GM19397 (cell line): ENCODE measurements at regions not wholly inside any gene's neighbourhood (a gene's known extent, or its start where the extent isn't known, plus 50 kb on each side); places are given as distances from the start of the nearest gene placed in this dataset.
A peak's percentile ranks its signal among the peaks of the same experiment; 100 is the strongest.
"Not testable (repeated sequence)": the region's sequence is repeated elsewhere in the genome, so short reads cannot be mapped to it uniquely, and the experiment has no call there.

ENCODE experiments used
- ATAC-seq: cut with Tn5 transposase; IDR thresholded peaks from one replicate; pipeline ENCODE4 v1.9.1; 2021; ENCODE audit warnings: mild to moderate bottlenecking, moderate library complexity; ENCODE audit not compliant: unreplicated experiment

DNA sequence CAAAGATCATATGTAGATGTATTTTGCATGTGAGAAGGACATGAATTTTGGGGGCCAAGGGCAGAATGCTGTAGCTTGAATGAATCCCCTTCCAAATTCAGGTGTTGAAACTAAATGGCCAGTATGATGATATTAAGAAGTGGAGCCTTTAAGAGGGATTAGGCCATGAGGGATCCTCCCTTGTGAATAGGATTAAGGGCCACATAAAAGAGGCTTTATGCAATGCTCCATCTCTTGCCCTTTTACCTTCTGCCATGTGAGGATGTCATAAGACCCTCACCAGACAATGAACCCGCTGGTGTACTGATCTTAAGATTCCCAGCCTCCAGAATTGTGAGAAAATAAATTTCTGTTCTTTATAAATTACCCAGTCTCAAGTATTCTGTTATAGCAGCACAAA is 206.1 kb downstream of the YTHDC2 start:
- no peak for ATAC-seq

DNA sequence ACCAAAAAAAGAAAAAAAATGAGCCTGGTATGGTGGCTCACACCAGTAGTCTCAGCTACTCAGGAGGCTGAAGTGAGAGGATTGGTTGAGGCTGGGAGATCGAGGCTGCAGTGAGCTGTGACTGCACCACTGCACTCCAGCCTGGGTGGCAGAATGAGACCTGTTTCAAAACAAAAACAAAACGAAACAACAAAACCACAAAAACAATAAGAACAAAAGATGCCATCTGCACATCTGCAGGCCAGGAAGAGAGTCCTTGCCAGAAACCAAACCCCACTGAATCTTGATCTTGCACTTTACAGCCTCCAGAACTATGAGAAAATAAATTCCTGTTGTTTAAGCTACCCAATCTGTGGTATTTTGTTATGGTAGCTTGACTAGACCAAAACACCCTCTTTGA is 207.7 kb downstream of the YTHDC2 start:
- no peak for ATAC-seq

DNA sequence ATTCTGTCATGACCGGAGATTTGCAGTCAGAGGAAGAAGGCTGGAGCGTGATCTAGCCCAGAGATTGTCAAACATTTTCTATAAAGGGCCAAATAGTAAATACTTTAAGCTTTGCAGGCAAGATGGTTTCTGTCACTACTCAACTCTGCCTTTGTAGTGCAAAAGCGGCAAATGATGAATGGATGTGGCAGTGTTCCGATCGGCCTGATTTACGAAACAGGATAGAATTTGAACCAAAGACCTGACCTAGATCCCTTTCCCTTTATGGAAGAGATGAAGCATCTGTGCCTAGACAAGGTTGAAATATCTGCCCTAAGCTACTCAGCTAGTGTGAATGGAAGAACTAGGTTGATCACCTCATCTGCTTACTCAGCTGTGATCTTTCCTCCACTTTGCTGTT is 209.5 kb downstream of the YTHDC2 start:
- no peak for ATAC-seq

DNA sequence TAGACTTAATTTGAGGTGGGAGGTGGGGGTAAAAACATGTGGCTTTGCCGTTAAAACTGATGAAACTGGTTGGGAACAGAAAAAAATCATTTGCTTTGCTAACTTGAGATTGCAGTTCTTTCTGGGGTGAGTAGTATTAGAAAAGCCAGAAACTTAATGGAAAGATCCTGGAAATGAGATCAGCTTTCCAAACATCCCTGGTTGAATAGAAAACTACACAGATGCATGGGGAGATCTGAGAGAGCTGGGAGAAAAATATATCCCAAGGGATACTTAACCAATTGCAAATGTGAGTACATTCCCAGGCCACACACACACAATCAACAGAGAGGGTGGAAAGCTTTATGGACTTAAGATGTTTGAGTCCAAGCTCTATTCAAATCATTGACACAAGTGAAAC is 222.3 kb downstream of the YTHDC2 start:
- no peak for ATAC-seq

DNA sequence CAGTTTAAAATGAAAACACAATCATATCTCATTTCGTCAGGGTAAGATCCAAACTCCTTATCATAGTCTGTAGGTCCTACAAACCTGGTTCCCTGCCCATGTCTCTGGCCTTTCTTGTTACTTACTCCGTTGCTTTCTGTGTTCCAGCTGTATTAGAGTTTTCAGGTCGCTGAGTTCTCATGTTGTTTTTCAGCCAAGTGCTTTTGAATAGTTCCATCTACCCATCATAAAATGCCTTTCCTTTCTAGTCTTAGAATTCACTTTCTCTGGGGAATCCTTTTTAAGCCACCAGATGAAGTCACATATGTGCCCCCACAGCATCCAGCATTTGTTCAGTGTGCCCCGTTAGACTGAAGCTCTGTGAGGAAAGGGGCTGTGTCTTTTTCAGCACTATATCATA is 228.7 kb downstream of the YTHDC2 start:
- no peak for ATAC-seq

DNA sequence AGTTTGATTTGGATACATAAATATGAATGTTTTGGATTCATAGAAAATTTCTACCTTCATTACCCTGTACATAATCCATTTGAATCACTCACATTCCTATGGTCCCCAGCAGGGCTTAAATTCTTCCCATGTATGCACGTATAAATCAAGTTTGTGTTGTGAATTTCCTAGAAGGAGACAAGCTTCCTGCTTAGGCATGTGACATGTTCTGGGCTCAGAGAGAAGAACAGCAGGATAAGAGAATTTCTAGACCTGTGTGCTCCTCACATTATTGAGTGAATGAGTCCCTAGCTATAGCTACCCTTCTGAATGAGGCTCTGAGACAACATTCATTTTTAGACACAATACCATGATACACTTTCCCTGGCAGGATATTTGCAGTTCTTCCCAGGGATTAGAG is 229.1 kb downstream of the YTHDC2 start:
- no peak for ATAC-seq

DNA sequence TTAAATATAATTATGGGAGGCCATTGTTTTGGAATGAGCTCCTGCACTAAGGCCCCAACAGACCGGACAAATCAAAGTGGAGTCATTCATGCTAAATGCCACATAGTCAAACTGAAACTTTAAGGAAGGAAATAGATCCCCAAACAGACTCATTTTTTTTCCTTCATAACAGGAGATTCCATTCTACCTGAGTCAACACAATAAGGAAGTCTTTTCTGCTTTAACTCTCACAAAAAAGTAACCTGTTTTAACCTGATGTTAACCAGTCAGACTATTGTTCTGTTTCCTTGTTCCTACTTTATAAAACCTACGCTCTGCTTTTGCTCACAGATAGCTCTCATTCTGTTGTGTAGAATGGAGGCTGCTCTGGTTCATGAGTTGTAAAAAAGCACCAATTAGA is 234.9 kb downstream of the YTHDC2 start:
- no peak for ATAC-seq

DNA sequence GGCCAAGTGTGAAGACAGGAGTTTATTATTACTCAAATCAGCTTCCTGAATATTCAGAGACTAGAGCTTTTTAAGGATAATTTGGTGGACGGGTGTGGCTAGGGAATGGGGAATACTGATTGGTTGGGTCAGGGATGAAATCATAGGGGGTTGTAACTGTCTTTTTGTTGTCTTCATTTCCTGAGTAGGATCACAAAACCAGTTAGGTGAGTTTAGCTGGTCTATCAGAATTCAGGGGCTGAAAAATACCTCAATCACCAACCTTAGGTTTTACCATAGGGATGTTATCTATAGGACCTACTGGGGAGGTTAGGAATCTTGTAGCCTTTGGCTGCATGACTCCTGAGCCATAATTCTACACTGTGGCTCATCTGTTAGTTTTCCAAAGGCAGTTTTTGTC is 235.8 kb downstream of the YTHDC2 start:
- no peak for ATAC-seq

DNA sequence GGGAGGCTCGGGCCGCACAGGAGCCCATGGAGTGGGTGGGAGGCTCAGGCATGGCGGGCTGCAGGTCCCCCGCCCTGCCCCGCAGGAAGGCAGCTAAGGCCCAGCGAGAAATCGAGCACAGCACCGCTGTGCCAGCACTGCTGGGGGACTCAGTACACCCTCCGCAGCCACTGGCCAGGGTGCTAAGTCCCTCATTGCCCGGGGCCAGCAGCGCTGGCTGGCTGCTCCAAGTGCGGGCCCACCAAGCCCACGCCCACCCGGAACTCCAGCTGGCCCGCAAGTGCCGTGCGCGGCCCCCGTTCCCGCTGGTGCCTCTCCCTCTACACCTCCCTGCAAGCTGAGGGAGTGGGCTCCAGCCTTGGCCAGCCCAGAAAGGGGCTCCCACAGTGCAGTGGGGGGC is 239.7 kb downstream of the YTHDC2 start:
- ATAC-seq: not testable (repeated sequence)

DNA sequence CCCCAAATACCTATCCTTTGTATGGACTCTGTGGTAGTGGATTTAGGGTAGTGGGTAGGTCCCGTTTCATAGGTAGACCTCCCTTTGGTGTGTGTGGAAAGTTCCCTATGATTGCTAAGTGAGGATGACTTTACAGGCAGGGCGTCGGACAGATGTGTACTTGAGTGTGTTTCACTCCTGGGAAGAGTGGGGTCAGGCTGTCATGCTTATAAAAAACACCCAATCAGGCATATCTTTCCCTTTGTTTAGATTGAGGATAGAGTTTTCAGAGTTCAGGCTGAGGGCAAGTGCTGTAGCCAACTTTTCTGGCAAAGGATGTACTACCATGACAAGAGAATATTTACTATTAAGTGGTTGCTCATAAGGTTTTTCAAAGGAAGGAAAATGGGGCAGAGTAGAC is 242.0 kb downstream of the YTHDC2 start:
- no peak for ATAC-seq

DNA sequence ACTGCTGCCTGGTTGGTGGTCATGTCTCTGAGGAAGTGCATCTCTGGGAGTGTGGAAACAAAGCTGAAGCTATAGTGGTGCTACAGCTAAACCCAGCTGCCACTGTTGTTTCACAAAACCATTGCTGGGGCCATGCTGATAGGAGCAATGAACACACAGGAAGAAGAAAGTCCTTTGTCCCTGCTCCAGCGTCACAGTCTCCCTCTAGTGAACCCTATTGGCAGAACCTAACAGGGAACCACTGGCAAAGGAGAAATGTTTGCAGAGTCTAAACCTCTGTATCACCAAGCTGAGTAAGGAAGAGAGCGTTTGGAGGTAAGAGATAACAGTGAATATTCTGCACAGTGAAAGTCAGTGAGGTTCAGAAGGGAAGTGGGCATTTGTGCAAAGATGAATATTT is 244.0 kb downstream of the YTHDC2 start:
- no peak for ATAC-seq

DNA sequence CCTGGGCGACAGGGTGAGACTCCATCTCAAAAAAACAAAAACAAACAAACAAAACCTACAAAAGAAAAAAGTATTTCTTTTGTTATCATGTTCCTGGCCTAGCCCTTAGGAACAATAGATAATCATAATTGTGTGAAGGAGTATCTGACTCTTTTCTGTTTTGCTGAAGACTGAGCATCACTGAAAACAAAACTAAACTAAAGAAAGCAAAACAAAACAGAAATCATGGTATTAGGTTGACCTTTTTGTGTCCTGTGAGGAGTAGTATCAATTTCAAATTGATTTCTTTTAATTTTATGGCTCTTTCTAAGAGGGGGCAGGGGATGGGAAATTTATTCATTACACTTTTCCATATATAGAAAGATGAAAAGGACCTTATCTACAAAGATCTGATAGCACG is 246.0 kb downstream of the YTHDC2 start:
- no peak for ATAC-seq

DNA sequence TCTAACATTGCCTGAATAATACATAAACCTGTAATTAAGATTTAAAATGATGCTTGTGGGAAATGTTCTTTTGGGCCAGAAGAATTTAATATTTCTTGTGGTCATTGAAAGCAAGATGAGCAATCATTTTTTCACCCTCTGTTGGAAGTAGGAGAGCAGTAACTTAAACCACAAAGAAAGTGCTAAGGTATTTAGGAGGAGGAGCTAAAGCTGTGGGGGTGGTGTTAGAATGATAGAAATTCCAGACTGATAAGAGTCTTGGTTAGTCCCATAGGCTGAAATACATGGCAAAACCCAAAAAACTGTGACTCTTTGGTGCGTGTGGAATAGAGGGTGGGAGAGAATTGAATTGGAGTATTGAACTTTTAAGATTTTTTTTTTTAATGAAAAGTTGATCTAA is 247.0 kb downstream of the YTHDC2 start:
- no peak for ATAC-seq

DNA sequence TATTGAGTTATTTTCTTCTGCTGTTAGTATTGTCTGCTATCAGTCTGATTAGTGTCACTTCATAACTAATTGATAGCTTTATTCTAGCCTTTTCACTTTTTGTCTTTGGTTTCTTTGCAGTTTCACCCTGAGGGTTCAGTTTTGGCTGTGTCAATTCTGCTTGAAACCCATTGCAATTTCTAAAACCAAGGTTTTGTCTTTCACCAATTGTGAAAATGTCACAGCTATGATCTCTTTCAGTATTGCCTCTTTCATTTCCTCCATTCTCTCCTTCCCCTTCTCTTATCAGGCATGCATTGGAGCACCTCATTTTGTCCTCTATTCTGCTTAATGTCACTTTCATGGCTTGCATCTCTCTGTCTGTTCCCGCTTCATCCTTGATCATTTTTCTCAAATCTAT is 248.1 kb downstream of the YTHDC2 start:
- no peak for ATAC-seq

DNA sequence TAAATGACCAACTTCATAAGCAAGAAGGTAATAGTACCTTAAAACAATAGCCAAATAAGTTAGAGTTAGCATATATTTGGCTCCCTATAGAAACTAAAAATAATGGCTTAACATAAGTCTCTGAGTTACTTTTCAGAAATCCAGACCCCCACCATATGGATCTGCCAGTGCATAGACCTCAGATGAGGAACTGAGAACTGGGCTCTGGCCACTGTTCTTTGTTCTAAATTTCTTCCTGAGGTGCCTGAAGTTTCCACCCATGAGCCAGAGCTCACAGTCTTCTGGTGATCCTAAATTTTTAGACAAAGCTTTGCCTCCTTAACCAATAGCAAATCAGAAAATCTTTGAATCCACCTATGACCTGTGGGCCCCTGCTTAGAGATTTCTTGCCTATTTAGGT is 250.9 kb downstream of the YTHDC2 start:
- no peak for ATAC-seq

DNA sequence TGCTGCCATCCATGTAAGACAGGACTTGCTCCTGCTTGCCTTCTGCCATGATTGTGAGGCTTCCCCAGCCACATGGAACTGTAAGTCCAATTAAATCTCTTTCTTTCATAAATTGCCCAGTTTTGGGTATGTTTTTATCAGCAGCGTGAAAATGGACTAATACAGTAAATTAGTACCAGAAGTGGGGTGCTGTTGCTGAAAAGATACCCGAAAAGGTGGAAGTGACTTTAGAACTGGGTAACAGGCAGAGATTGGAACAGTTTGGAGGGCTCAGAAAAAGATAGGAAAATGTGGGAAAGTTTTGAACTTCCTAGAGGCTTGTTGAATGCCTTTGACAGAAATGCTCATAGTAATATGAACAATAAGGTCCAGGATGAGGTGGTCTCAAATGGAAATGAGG is 253.3 kb downstream of the YTHDC2 start:
- not testable (repeated sequence) for ATAC-seq

DNA sequence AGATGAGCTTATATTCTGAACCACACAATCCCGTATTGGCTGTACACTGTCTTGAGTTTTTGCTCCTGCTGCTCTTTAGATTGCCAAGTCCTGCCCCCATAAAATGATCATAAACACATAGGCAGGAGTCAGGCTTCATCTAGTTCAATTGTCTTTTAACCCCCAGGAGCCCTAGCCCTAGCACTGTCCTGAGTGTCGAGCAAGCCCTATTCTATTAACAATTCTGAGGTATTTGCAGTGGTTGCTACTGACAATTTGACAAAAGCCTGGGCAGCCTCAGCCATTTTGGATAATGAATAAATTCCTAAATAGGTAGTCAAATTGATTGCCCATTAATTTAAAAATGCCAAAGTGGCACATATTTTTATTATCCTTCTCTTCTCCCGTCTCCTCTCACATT is 257.2 kb downstream of the YTHDC2 start:
- no peak for ATAC-seq

DNA sequence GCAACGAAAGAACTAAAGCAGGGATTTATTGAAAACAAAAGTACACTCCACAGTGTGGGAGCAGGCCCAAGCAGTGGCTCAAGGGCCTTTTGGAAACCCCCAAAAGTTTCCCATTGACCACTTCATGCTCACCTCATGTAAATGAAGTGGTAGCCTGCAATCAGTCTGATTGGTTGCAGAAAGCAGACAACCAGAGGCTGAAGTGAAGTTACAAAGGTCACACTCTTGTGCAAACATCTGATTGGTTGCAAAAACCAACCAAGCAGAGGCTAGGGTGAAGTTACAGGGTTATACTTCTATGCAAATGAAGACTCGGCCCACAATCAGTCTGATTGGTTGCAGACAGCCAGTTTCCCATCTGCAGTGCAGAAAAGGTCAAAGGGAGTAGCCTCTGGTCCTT is 258.0 kb downstream of the YTHDC2 start:
- ATAC-seq: peak; percentile 88

DNA sequence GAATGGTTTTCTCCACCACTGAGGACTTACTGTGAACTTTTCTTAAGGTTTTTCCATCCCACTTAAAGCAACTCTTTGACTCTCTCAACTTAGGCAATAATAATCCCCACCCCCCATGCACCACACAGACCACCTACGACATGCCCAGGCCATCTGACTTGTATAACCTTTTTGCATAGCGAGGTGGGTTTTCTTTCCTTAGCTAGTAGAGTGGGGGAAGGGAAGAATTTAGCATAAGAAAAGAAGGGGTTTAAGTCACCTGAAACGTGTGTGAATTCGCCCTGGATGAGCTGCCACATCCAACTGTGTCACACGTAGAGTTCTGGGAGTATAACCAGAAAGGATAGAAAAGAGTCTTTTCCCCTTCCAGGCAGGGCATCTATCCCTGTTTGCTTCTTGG is 262.7 kb downstream of the YTHDC2 start:
- ATAC-seq: no peak

DNA sequence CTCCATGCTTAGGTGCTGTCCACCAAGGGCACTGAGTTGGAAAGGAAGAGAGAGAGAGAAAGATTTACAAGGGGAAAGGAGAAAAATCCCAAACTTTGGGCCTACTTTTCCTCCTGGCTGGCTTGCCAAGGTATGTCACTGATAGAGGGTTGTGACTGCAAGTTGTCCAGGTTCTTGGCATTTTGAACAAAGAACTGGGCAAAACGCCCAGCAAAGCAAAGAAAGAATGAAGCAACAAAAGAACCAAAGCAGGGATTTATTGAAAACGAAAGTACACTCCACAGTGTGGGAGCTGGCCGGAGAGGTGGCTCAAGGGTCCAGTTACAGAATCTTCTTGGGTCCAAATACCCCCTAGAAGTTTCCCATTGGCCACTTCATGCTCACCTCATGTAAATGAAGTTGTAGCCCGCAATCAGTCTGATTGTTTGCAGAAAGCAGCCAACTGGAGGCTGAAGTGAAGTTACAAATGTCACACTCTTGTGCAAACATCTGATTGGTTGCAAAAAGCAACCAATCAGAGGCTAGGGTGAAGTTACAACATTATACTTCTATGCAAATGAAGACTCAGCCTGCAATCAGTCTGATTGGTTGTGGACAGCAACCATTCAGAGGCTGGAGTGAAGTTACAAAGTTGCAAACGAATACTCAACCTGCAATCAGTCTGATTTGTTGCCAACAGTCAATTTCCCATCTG is 263.5 kb downstream of the YTHDC2 start:
- ATAC-seq: no peak

DNA sequence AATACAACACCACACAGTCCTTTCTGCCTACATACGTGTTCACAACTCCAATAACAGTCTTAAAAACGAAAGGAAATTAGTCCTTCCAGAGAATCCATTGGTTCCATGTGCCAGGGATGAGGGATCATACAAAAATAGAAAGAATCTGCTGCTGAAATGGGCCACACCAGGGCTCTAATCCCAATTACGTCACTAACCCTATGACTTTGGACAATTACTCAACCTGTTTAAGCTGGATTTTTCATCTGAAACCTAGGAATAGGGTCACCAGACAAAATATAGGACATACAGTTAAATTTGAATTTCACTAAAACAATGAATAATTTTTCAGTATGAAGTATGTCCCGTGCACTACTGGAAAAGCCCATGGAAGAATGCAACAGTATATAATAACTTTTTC is 264.7 kb downstream of the YTHDC2 start:
- ATAC-seq: no peak

DNA sequence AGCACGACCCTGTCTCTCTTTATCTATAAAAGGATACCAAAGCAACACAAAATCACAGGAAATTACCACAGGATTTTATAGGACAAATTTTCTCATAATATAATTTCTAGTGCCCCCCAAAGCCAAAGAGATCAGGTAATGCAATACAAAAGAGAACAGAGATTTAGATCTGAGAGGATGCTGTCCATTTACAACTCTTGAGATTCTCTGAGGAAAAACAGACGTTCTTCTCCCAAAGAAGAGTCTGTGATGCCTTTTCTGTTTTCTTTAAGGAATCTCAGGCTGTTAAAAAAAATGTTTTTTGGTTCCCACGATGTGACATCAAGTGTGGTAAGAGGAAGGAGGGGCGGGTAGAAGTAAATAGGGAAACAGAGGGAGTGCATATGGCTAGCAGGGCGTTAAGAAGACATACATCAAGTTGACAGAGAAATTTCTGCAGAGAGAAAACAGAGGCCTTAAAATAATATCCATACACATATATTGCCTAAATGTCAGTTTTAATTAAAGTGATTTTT is 274.7 kb downstream of the YTHDC2 start:
- ATAC-seq: no peak

DNA sequence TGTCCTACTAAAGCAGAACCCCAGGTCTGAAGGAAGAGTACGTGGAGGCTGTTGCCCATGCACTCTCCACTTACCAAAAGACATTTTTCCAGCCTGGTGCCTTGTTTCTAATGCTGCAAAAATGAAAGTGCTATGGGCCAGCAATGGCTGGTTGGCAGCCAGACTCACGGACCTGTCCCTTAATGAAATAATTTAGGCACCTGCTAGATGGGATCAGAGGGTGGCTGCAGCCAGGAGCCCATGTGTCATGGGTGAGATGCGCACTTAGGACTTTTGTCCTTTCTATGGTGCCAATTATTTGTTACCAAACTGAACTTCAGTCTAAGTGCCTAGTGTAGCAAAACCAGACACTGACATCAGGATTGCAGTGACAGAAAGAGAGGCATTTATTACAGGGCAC is 276.3 kb downstream of the YTHDC2 start:
- no peak for ATAC-seq
